Activated naive CD4-positive, alpha-beta T cell treated with anti-CD3 and anti-CD28 coated beads, Interleukin-2, amount 50 U/mL, for 24 hours (primary cell): ENCODE measurements at regions not wholly inside any gene's neighbourhood (a gene's known extent, or its start where the extent isn't known, plus 50 kb on each side); places are given as distances from the start of the nearest gene placed in this dataset.

Experiments
- H3K27ac Mint-ChIP-seq: one replicate; pipeline ENCODE4 v1.8.0; 2021; ENCODE audit warnings: mild to moderate bottlenecking, mixed read lengths
- H3K27me3 Mint-ChIP-seq: one replicate; pipeline ENCODE4 v1.8.0; 2021; ENCODE audit warnings: mixed read lengths
- H3K36me3 Mint-ChIP-seq: one replicate; pipeline ENCODE4 v1.8.0; 2021; ENCODE audit warnings: mixed read lengths
- H3K4me1 Mint-ChIP-seq: one replicate; pipeline ENCODE4 v1.8.0; 2021; ENCODE audit warnings: mixed read lengths
- H3K4me3 Mint-ChIP-seq: one replicate; pipeline ENCODE4 v1.8.0; 2021; ENCODE audit warnings: mild to moderate bottlenecking, mixed read lengths
- H3K9me3 Mint-ChIP-seq: one replicate; pipeline ENCODE4 v1.8.0; 2021; ENCODE audit warnings: mixed read lengths

DNA sequence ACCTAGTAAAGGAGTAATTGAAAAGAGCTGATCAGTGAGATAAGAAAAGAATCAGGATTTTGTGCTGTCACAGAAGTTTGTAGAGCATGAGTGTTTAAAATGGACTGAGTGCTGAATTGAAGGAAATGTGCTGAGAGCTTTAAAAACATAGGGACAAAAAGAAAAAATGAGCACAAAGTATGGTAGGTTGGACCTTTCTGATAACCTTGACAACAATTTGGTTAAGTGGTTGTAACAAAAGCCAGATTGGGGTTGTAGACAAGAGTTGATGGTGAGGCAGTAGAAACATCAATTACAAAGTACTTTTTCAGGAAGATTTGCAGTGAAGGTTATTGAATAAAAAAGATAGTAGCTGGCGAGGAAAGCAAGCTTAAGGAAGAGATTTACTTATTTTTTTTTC lies 674.7 kb upstream of the KIF2B start:
- Mint-ChIP-seq H3K4me3 (no peak overlapping the region), H3K27ac (no peak overlapping the region), H3K27me3 (peaks cover 2% of the 10 kb centered on the region), H3K36me3 (no peaks in the 10 kb centered on the region), H3K9me3 (no peaks in the 10 kb centered on the region), H3K4me1 (no peaks in the 10 kb centered on the region)

GRCh38 chr17:53142890-53143289 lies 679.8 kb upstream of the KIF2B start:
- Mint-ChIP-seq H3K4me1 (no peaks in the 10 kb centered on the region), H3K4me3 (no peak overlapping the region), H3K27ac (no peak overlapping the region), H3K9me3 (no peaks in the 10 kb centered on the region), H3K27me3 (no peaks in the 10 kb centered on the region), H3K36me3 (no peaks in the 10 kb centered on the region)

- Mint-ChIP-seq H3K4me3 (no peak overlapping the region), H3K4me1 (no peaks in the 10 kb centered on the region), H3K27me3 (no peaks in the 10 kb centered on the region), H3K9me3 (no peaks in the 10 kb centered on the region), H3K27ac (no peak overlapping the region), H3K36me3 (no peaks in the 10 kb centered on the region)
Measured at GRCh38 chr17:53141731-53142130, 681.0 kb upstream of the KIF2B start.

GRCh38 chr17:53141280-53141679 lies 681.4 kb upstream of the KIF2B start:
- Mint-ChIP-seq H3K27me3 (no peaks in the 10 kb centered on the region), H3K9me3 (no peaks in the 10 kb centered on the region), H3K36me3 (no peaks in the 10 kb centered on the region), H3K27ac (no peak overlapping the region), H3K4me3 (no peak overlapping the region), H3K4me1 (no peaks in the 10 kb centered on the region)

GRCh38 chr17:53137869-53138268 lies 684.9 kb upstream of the KIF2B start:
- Mint-ChIP-seq H3K4me1 (no peaks in the 10 kb centered on the region), H3K27me3 (no peaks in the 10 kb centered on the region), H3K9me3 (no peaks in the 10 kb centered on the region), H3K36me3 (no peaks in the 10 kb centered on the region), H3K4me3 (no peak overlapping the region), H3K27ac (no peak overlapping the region)

GRCh38 chr17:53135969-53136368 lies 686.8 kb upstream of the KIF2B start:
- no peaks in the 10 kb centered on the region for H3K36me3 Mint-ChIP-seq
- H3K4me3 Mint-ChIP-seq = no peak overlapping the region
- no peak overlapping the region for H3K27ac Mint-ChIP-seq
- no peaks in the 10 kb centered on the region for H3K4me1 Mint-ChIP-seq
- peaks cover 2% of the 10 kb centered on the region for H3K9me3 Mint-ChIP-seq
- H3K27me3 Mint-ChIP-seq = no peaks in the 10 kb centered on the region

- Mint-ChIP-seq H3K27ac (no peak overlapping the region), H3K36me3 (no peaks in the 10 kb centered on the region), H3K4me1 (no peaks in the 10 kb centered on the region), H3K9me3 (peaks cover 8% of the 10 kb centered on the region), H3K4me3 (no peak overlapping the region), H3K27me3 (no peaks in the 10 kb centered on the region)
Measured at GRCh38 chr17:53134548-53134947, 688.2 kb upstream of the KIF2B start.

- Mint-ChIP-seq H3K4me3 (no peak overlapping the region), H3K4me1 (no peaks in the 10 kb centered on the region), H3K9me3 (peaks cover 8% of the 10 kb centered on the region), H3K36me3 (no peaks in the 10 kb centered on the region), H3K27me3 (no peaks in the 10 kb centered on the region), H3K27ac (no peak overlapping the region)
Measured at GRCh38 chr17:53133876-53134275, 688.9 kb upstream of the KIF2B start.

DNA sequence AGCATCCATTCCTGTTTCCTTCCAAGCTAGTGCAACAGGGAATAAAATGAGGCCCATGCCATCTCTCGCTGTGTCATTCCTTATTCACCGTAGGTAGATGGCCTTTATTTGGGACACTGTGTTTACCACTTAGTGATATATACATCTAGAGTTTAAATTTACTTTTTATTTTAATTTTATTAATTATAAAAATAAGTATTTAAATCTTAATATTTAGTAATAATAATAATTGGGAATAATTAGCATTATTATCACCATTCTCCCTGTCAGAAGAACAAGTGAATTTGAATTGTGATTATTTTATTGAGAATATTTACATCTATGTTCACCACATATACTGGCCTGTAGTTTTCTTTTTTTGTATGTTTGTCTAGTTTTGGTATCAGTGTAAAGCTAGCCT lies 692.9 kb upstream of the KIF2B start:
- H3K27me3 Mint-ChIP-seq = no peaks in the 10 kb centered on the region
- H3K36me3 Mint-ChIP-seq = no peaks in the 10 kb centered on the region
- H3K4me1 Mint-ChIP-seq = no peaks in the 10 kb centered on the region
- no peak overlapping the region for H3K27ac Mint-ChIP-seq
- no peak overlapping the region for H3K4me3 Mint-ChIP-seq
- peaks cover 8% of the 10 kb centered on the region for H3K9me3 Mint-ChIP-seq

DNA sequence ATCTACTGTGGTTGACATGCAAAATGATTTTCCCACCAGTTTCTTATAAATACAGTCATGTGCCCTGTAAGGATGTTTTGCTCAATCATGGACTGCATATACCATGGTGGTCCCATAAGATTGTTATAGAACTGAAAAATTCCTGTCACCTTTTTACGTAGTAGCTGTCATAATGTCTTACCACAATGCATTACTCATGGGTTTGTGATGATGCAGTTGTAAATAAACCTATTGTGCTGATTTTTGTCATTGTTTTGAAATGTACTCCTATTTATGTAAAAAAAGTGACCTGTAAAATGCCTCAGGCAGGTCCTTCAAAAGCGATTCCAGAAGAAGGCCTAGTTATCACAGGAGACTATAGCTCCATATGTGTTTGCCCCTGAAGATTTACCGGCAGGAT lies 695.4 kb upstream of the KIF2B start:
- no peak overlapping the region for H3K4me3 Mint-ChIP-seq
- peaks cover 12% of the 10 kb centered on the region for H3K9me3 Mint-ChIP-seq
- no peaks in the 10 kb centered on the region for H3K27me3 Mint-ChIP-seq
- no peak overlapping the region for H3K27ac Mint-ChIP-seq
- H3K4me1 Mint-ChIP-seq = no peaks in the 10 kb centered on the region
- no peaks in the 10 kb centered on the region for H3K36me3 Mint-ChIP-seq

DNA sequence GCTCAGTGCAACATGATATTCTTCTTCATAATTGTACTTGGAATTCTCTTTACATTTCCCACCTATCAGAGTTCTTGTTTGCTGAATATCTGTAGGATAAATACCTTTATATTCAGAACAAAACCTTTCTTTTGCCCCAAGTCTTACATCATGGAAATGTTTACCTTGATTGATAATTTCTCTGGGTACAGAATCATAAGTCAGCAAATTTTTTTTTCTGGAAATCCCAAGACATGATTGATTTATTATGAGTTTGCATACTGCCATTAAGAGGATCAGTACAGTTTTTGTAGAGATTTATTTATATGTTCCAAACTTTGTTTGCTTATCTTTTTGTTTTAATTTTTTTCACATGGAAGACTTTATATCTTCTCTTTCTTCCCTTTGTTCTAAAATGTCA lies 699.8 kb upstream of the KIF2B start:
- Mint-ChIP-seq H3K27ac (no peak overlapping the region), H3K4me3 (no peak overlapping the region), H3K9me3 (peaks cover 12% of the 10 kb centered on the region), H3K4me1 (no peaks in the 10 kb centered on the region), H3K27me3 (no peaks in the 10 kb centered on the region), H3K36me3 (no peaks in the 10 kb centered on the region)

GRCh38 chr17:53119773-53120172 lies 703.0 kb upstream of the KIF2B start:
- H3K27me3 Mint-ChIP-seq = no peaks in the 10 kb centered on the region
- no peak overlapping the region for H3K4me3 Mint-ChIP-seq
- no peak overlapping the region for H3K27ac Mint-ChIP-seq
- H3K9me3 Mint-ChIP-seq = peaks cover 12% of the 10 kb centered on the region
- no peaks in the 10 kb centered on the region for H3K4me1 Mint-ChIP-seq
- no peaks in the 10 kb centered on the region for H3K36me3 Mint-ChIP-seq

DNA sequence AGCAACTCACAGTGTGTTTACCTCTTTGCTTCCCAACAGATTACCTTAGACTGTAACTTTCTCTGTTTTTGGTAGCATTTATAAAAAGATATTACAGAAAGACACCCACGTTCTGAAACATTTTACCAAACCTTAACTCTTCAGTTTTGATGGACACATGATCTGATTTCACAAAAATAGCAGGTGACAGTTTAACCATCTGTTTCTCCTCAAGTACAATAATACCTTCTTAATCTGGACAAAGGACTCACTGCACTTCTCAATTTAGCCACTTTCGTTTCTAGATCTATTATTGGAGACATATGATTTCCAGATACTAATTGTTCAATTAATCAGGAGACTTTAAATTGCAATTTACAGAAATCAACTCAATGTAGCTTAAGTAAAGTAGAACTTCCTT lies 703.8 kb upstream of the KIF2B start:
- Mint-ChIP-seq H3K27me3 (no peaks in the 10 kb centered on the region), H3K27ac (no peak overlapping the region), H3K9me3 (peaks cover 10% of the 10 kb centered on the region), H3K36me3 (no peaks in the 10 kb centered on the region), H3K4me1 (no peaks in the 10 kb centered on the region), H3K4me3 (no peak overlapping the region)

- peaks cover 5% of the 10 kb centered on the region for H3K9me3 Mint-ChIP-seq
- no peak overlapping the region for H3K27ac Mint-ChIP-seq
- H3K4me3 Mint-ChIP-seq = no peak overlapping the region
- H3K36me3 Mint-ChIP-seq = no peaks in the 10 kb centered on the region
- H3K4me1 Mint-ChIP-seq = no peaks in the 10 kb centered on the region
- H3K27me3 Mint-ChIP-seq = no peaks in the 10 kb centered on the region
Measured at GRCh38 chr17:53106886-53107285, 715.8 kb upstream of the KIF2B start.

DNA sequence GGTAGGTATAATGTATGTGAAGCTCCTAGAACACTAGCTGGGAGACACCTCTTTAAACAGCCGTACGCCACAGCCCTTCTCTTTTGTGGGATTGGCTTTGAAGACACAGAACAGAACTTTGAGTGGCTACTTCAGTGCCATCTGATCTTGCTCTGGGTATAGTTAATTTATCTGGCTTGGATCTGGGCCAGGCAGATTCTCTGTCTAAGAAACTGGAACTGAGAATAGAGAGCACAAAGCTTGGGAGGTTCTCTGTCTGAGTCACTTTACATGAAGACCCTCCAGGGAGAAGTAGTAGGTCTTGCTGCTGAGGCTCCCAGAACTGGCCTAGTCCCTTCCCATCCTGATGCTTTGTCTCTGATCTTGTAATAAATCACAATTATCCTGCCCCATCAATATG lies 721.0 kb upstream of the KIF2B start:
- Mint-ChIP-seq H3K27ac (no peak overlapping the region), H3K27me3 (no peaks in the 10 kb centered on the region), H3K4me1 (no peaks in the 10 kb centered on the region), H3K9me3 (peaks cover 6% of the 10 kb centered on the region), H3K36me3 (no peaks in the 10 kb centered on the region), H3K4me3 (no peak overlapping the region)

DNA sequence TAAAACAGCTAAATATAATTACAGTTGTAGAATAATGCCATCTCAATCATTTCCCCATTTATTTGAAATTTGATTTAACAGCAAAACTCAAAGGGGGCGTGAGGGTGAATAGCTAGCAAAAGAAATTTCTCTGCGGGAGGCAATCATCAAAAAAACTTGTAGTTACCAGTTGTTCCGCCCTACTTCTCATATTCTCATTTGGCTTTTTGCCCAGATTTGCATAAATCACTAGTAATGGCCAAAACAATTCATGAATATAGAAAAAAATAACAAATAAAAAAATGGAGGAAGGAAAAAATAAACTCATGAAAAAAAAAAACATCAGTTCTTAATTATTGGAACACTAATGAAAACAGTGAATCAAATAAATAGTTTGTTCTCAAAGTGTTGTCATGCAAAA lies 722.6 kb upstream of the KIF2B start:
- Mint-ChIP-seq H3K27me3 (no peaks in the 10 kb centered on the region), H3K4me3 (no peak overlapping the region), H3K27ac (no peak overlapping the region), H3K36me3 (peaks cover 1% of the 10 kb centered on the region), H3K9me3 (peaks cover 14% of the 10 kb centered on the region), H3K4me1 (no peaks in the 10 kb centered on the region)

GRCh38 chr17:53093391-53093790 lies 729.3 kb upstream of the KIF2B start:
- peaks cover 14% of the 10 kb centered on the region for H3K9me3 Mint-ChIP-seq
- H3K27me3 Mint-ChIP-seq = no peaks in the 10 kb centered on the region
- H3K27ac Mint-ChIP-seq = no peak overlapping the region
- H3K4me3 Mint-ChIP-seq = no peak overlapping the region
- H3K36me3 Mint-ChIP-seq = peaks cover 1% of the 10 kb centered on the region
- H3K4me1 Mint-ChIP-seq = no peaks in the 10 kb centered on the region

DNA sequence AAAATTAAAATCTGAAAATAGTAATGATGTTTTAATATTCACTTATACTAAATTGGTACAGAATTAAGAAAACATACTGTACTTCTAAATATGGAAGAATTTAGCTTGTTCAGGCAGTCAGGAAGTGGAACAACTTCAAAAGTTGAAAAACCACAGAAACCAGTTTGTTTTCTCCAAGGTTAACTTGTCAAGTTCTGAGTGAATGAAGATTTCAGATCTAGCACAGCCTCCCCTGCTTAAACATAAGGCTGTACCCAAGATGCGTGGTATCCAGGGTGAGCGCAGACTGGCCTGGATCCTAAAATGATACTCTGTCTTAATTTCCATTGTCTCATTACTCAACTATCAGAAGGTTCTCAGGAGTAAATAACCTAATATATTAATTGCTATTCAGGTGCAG lies 730.7 kb upstream of the KIF2B start:
- Mint-ChIP-seq H3K27me3 (no peaks in the 10 kb centered on the region), H3K36me3 (peaks cover 1% of the 10 kb centered on the region), H3K27ac (no peak overlapping the region), H3K4me3 (no peak overlapping the region), H3K4me1 (no peaks in the 10 kb centered on the region), H3K9me3 (peaks cover 14% of the 10 kb centered on the region)
